H1 (cell line): ENCODE measurements at regions not wholly inside any gene's neighbourhood (a gene's known extent, or its start where the extent isn't known, plus 50 kb on each side); places are given as distances from the start of the nearest gene placed in this dataset.

ENCODE experiments used
- CBX8 ChIP-seq: fragments of 300-800, 300-1000 bp; sonication (generic); IDR thresholded peaks from 2 replicates; pipeline ENCODE4 v1.7.1; 2016; ENCODE audit warnings: low read depth, low read length, borderline replicate concordance
- CEBPB ChIP-seq: IDR thresholded peaks from 2 replicates; pipeline ENCODE4 v1.6.1; 2012; ENCODE audit warnings: low read depth, low read length
- EP300 ChIP-seq, 2 experiments: IDR thresholded peaks; 1 replicate in 1 of 2; 2 replicates in 1 of 2; pipeline ENCODE4 v1.6.1; 2011 to 2012; ENCODE audit warnings: low read depth in 2 of 2, low read length in 2 of 2, mild to moderate bottlenecking in 2 of 2, borderline replicate concordance in 1 of 2, inconsistent platforms in 1 of 2, moderate library complexity in 1 of 2
- EZH2 ChIP-seq: fragments of 200-600 bp; sonication (generic); IDR thresholded peaks from 2 replicates; pipeline ENCODE4 v1.7.1; 2012; ENCODE audit warnings: low read depth, mild to moderate bottlenecking, moderate library complexity, low read length, inconsistent platforms; ENCODE audit not compliant: severe bottlenecking
- POLR2A ChIP-seq, 2 experiments: IDR thresholded peaks; 1 replicate in 1 of 2; 2 replicates in 1 of 2; pipeline ENCODE4 v1.6.1; 2011; ENCODE audit warnings: low read depth in 2 of 2, low read length in 2 of 2, mild to moderate bottlenecking in 2 of 2; ENCODE audit errors: control extremely low read depth in 1 of 2
- RAD21 ChIP-seq, 2 experiments: IDR thresholded peaks in 1 of 2; conservative IDR thresholded peaks in 1 of 2; 2 replicates each; pipeline ENCODE4 v1.6.1; 2011; ENCODE audit warnings: low read depth in 2 of 2, low read length in 2 of 2, improper control_type of control experiment in 1 of 2, inconsistent platforms in 1 of 2, mild to moderate bottlenecking in 1 of 2, moderate library complexity in 1 of 2
- RFX5 ChIP-seq: IDR thresholded peaks from 2 replicates; pipeline ENCODE4 v1.6.1; 2011; ENCODE audit warnings: low read depth, low read length, improper control_type of control experiment, borderline replicate concordance
- SIN3A ChIP-seq, 2 experiments: IDR thresholded peaks in 1 of 2; conservative IDR thresholded peaks in 1 of 2; 2 replicates each; pipeline ENCODE4 v1.6.1; 2011 to 2012; ENCODE audit warnings: low read length in 2 of 2, improper control_type of control experiment in 1 of 2, low read depth in 1 of 2, mild to moderate bottlenecking in 1 of 2
- SUZ12 ChIP-seq: fragments of 200-600 bp; sonication (generic); IDR thresholded peaks from 2 replicates; pipeline ENCODE4 v1.6.1; 2012; ENCODE audit warnings: mild to moderate bottlenecking, inconsistent platforms, low read length, moderate library complexity, mixed read lengths
- YY1 ChIP-seq: IDR thresholded peaks from 2 replicates; pipeline ENCODE4 v1.6.1; 2011; ENCODE audit warnings: low read depth, mild to moderate bottlenecking, low read length
- TF ChIP-seq, protein P1 (sequence below), 3 experiments: IDR thresholded peaks; 1 replicate in 2 of 3; 2 replicates in 1 of 3; pipeline versions ENCODE4 v1.5.1 to v1.6.1; 2011; ENCODE audit warnings: low read length in 3 of 3, mild to moderate bottlenecking in 3 of 3, inconsistent platforms in 2 of 3, low read depth in 1 of 3, moderate library complexity in 1 of 3; ENCODE audit not compliant: insufficient read depth in 1 of 3; ENCODE audit errors: control extremely low read depth in 1 of 3
- TF ChIP-seq, protein P2 (sequence below): IDR thresholded peaks from 2 replicates; pipeline ENCODE4 v1.6.1; 2012; ENCODE audit warnings: inconsistent platforms
- TF ChIP-seq, protein P3 (sequence below): IDR thresholded peaks from 2 replicates; pipeline ENCODE4 v1.6.1; 2011; ENCODE audit warnings: low read length, improper control_type of control experiment

DNA sequence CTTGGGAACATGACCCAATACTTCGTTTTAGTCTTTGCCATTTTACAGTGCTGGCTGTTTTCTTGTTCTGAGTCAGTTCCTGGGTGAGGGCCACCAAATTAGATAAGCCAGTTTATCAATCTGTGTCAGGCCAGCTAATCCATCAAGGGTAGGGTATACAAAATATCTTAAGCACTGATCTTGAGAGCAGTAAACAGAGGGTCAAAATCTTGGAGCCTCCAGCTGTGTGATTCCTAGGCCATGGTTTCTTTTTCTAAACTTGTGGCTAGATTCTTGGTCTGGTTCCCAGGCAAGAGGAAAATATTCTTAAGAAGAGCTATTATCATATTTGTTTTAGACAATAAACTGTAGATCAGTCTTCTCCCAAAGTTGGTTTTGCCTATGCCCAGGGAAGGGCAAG is 1396.6 kb upstream of the PABPC4L start:
- TF ChIP-seq EZH2 (no peak), EP300 (IDR thresholded peaks at IDR 0.05; ENCODE audit: borderline replicate concordance in 1 of 2, low read depth in 2 of 2, low read length in 2 of 2) (no peak), RAD21 (IDR thresholded peaks at IDR 0.05 in 1 of 2, conservative IDR thresholded peaks at IDR 0.05 in 1 of 2; ENCODE audit: low read depth in 2 of 2, low read length in 2 of 2) (no peak), YY1 (no peak), SUZ12 (no peak), POLR2A (IDR thresholded peaks at IDR 0.05; ENCODE audit: control extremely low read depth in 1 of 2, low read depth in 2 of 2, low read length in 2 of 2) (no peak), CBX8 (no peak), SIN3A (conservative IDR thresholded peaks at IDR 0.05 in 1 of 2, IDR thresholded peaks at IDR 0.05 in 1 of 2; ENCODE audit: low read depth in 1 of 2, low read length in 2 of 2) (no peak), RFX5 (no peak), CEBPB (no peak)
- TF ChIP-seq, protein P1, sequence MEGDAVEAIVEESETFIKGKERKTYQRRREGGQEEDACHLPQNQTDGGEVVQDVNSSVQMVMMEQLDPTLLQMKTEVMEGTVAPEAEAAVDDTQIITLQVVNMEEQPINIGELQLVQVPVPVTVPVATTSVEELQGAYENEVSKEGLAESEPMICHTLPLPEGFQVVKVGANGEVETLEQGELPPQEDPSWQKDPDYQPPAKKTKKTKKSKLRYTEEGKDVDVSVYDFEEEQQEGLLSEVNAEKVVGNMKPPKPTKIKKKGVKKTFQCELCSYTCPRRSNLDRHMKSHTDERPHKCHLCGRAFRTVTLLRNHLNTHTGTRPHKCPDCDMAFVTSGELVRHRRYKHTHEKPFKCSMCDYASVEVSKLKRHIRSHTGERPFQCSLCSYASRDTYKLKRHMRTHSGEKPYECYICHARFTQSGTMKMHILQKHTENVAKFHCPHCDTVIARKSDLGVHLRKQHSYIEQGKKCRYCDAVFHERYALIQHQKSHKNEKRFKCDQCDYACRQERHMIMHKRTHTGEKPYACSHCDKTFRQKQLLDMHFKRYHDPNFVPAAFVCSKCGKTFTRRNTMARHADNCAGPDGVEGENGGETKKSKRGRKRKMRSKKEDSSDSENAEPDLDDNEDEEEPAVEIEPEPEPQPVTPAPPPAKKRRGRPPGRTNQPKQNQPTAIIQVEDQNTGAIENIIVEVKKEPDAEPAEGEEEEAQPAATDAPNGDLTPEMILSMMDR (IDR thresholded peaks at IDR 0.05; ENCODE audit: control extremely low read depth in 1 of 3, insufficient read depth in 1 of 3, low read depth in 1 of 3, low read length in 3 of 3), result no peak
- TF ChIP-seq, protein P2, sequence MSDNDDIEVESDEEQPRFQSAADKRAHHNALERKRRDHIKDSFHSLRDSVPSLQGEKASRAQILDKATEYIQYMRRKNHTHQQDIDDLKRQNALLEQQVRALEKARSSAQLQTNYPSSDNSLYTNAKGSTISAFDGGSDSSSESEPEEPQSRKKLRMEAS, result no peak
- TF ChIP-seq, protein P3, sequence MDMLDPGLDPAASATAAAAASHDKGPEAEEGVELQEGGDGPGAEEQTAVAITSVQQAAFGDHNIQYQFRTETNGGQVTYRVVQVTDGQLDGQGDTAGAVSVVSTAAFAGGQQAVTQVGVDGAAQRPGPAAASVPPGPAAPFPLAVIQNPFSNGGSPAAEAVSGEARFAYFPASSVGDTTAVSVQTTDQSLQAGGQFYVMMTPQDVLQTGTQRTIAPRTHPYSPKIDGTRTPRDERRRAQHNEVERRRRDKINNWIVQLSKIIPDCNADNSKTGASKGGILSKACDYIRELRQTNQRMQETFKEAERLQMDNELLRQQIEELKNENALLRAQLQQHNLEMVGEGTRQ, result no peak
